GM21367 (cell line): ENCODE measurements at regions not wholly inside any gene's neighbourhood (a gene's known extent, or its start where the extent isn't known, plus 50 kb on each side); places are given as distances from the start of the nearest gene placed in this dataset.

Source experiments
- ATAC-seq: cut with Tn5 transposase; IDR thresholded peaks from one replicate; pipeline ENCODE4 v1.9.1; 2021; ENCODE audit not compliant: unreplicated experiment

DNA sequence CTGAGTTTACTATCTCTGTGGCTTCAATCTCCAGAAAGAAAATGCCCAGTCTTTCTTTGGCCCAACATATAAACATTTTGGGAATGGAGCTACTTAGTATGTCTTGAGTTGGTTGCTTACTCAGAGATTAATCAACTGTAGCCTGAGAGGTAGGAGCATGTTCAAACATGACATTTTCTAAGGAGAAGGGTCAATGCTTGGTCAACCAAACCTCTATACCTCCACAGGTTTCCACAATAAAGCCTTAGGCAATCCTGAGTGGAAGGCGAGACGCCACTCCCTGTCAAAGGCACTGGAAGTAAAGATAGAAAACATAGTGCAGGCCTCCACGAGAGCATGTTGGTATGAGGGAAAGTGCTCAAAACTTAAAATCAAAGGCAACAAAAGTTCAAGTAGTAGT, 411.4 kb downstream of the KCTD16 start:
- no peak for ATAC-seq

DNA sequence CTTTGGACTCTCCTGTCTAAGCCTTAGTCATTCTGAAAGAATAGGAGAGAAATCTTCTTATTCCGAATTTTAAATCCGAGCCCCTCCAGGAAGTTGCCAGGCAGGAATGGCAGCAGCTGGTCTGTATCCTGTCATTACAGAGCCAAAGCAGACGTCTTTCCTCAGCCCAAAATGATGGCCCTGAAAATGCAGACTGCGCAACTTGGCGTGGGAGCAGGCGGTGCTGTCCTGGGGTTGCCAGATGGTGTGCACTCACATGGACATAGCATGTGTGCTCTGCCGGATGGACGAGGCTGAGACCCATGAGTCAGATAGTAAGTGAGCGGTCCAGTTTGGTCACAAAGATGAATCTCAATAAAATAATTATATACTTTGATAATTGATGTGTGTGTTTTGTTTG, 410.4 kb downstream of the KCTD16 start:
- ATAC-seq: no peak

DNA sequence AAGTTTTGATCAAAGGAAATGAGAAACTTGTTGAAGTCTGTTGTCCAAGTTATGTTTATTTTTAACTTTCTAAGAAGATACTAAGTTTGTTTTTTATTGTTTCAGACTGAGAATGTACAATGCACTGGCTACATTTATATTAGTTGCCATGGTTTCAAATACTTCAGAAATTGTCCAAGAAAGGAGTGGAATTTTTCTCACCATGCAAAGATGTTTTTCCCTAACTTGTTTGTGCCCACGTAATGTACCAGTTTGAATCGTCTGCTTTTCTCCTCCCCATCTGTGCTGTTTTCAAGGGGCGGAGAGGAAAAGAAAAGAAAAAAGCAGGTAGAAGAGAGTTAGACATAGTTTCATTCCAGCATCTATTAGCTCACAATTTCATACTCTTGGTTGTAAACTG, 407.0 kb downstream of the KCTD16 start:
- ATAC-seq: no peak

GRCh38 chr5:144575736-144576135, 405.1 kb downstream of the KCTD16 start:
- ATAC-seq: no peak

GRCh38 chr5:144567421-144567780, 396.7 kb downstream of the KCTD16 start:
- no peak for ATAC-seq

DNA sequence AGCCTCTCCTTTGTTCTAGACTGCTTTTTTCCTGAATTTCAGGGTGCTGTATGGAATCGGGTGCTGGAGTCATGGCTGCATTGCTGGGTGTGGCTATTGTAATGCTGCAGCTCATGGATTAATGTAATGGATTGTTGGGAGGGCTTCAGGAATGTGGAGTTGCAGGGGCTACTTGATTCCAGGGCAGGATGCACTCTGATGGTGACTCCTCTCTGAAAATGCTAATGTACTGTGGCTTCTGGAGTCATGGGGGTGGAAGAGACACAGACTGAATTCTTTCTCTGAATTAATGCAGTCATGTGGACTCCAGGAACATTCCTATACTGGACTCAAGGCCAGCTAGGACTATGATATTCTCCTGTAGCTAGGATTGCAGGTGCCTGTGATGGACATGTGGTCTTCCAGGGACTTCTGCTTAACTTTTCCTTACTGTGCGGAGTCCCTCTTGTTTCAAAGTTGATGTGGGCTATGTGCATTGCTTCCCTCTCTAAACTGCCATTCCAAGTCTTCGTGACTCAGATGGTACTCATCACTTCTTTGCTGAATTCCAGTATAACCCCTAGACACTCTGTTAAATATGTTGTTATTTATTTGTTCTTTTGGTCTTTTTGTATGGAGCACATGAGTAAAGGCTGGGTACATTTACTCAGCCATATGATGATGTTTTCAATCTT, 396.2 kb downstream of the KCTD16 start:
- no peak for ATAC-seq

- no peak for ATAC-seq
Observed at GRCh38 chr5:144549580-144549979, 378.9 kb downstream of the KCTD16 start.

- no peak for ATAC-seq
Observed at GRCh38 chr5:144548936-144549335, 378.3 kb downstream of the KCTD16 start.

DNA sequence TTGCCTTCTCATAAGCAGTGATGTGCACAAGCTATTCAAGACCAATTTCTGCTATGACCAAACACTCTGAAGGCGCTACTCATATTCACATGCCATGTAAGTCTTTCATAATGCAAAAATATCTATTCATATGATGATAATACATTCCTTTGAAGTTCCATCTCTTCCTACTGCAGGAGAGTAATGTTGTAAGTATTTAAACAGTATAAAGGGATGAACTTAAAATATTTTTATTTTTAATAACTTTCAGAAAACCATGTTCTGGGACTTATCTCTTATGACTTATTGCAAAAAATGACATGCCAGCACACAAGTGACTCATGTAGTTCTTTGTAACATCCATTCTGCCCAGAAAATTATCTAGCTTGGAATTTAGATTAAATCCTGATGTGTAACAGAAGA, 376.4 kb downstream of the KCTD16 start:
- no peak for ATAC-seq

- no peak for ATAC-seq
Observed at GRCh38 chr5:144538845-144539244, 368.2 kb downstream of the KCTD16 start.
